Lung (tissue), 11 donors: ENCODE measurements at regions not wholly inside any gene's neighbourhood (a gene's known extent, or its start where the extent isn't known, plus 50 kb on each side); places are given as distances from the start of the nearest gene placed in this dataset.

Experiments used
- ATAC-seq: fragments of 200-7000 bp; cut with Tn5 transposase; one replicate; pipeline ENCODE4 v1.9.1; 2020; ENCODE audit warnings: moderate number of reproducible peaks; ENCODE audit not compliant: insufficient read depth, low FRiP score
- DNase-seq, 3 donors: peaks; one replicate each; pipeline ENCODE4 v3.0.0-alpha.2; 2013 to 2017
- H3K27ac ChIP-seq, 2 donors: one replicate each; pipeline ENCODE4 v1.5.1; 2013; ENCODE audit warnings: mild to moderate bottlenecking in 2 of 2, moderate library complexity in 2 of 2, control low read depth in 1 of 2, inconsistent platforms in 1 of 2, low read depth in 1 of 2, low read length in 1 of 2
- H3K27me3 ChIP-seq, 3 donors: one replicate each; pipeline ENCODE4 v1.5.1; 2013; ENCODE audit warnings: low read length in 2 of 3; ENCODE audit not compliant: control insufficient read depth in 3 of 3, insufficient read depth in 3 of 3
- H3K36me3 ChIP-seq, 4 donors: one replicate each; pipeline ENCODE4 v1.5.1; 2013; ENCODE audit warnings: low read length in 4 of 4, mild to moderate bottlenecking in 1 of 4, moderate library complexity in 1 of 4; ENCODE audit not compliant: control insufficient read depth in 4 of 4, insufficient read depth in 4 of 4
- H3K4me1 ChIP-seq, 5 donors: one replicate each; pipeline ENCODE4 v1.5.1; 2013; ENCODE audit warnings: low read length in 5 of 5, mild to moderate bottlenecking in 2 of 5, moderate library complexity in 1 of 5; ENCODE audit not compliant: control insufficient read depth in 5 of 5, insufficient read depth in 5 of 5
- H3K4me3 ChIP-seq: one replicate; pipeline ENCODE4 v1.5.1; 2013; ENCODE audit warnings: mild to moderate bottlenecking, control low read depth, moderate library complexity
- H3K9ac ChIP-seq, 2 donors: one replicate each; pipeline ENCODE4 v1.5.1; 2013; ENCODE audit warnings: low read length in 2 of 2, control low read depth in 1 of 2; ENCODE audit not compliant: insufficient read depth in 1 of 2
- H3K9me3 ChIP-seq, 4 donors: one replicate each; pipeline ENCODE4 v1.5.1; 2013; ENCODE audit warnings: low read length in 3 of 4, mild to moderate bottlenecking in 1 of 4, moderate library complexity in 1 of 4; ENCODE audit not compliant: control insufficient read depth in 4 of 4, insufficient read depth in 3 of 4
- WGBS, 2 donors: extraction: QIAGEN DNeasy Blood & Tissue Kit; methylation state at CpG; one replicate each; pipeline ENCODE4 v1.1.7; 2013; 5-methylcytosine and 5-hydroxymethylcytosine counted together
- TF ChIP-seq, protein P1 (sequence below): IDR thresholded peaks from 2 replicates; pipeline ENCODE4 v1.5.1; 2012; ENCODE audit warnings: mild to moderate bottlenecking; ENCODE audit errors: control extremely low read depth, extremely low read depth
- donor health status: control.
- donor health status: control.
- donor health status: Bipolar disorder and iron deficiency.
- donor health status: healthy.
- donor health status: DM: yes; HTN: yes; CAD: no.

DNA sequence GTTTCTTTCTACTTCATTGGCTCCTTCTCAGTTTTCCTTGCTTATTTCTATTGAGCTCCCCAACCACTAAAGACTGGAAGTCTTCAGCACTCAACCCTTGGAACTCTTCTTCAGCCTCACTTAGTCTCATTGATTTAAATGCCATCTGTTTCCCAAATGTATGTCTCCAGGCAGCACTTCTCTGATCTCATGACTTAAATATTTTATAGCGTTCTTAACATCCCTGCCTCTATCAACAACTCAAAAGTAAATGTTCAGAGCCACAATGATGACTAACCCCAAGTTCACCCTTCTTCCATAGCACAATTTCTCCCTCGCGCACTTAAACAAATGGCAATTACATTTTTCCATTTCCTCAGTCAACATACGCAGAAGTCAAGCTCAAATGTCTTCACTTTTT is 1393.3 kb downstream of the ARAP2 start:
- Histone ChIP-seq H3K4me1 (no peaks in the 10 kb centered on the region), H3K36me3 (no peaks in the 10 kb centered on the region), H3K9me3 (peaks cover 0 to 4% (median 0%) of the 10 kb centered on the region in 4 donors), H3K9ac (no peak overlapping the region), H3K27me3 (no peaks in the 10 kb centered on the region), H3K4me3 (no peak overlapping the region), H3K27ac (no peak overlapping the region)
- peak in 1 of 3 donors; percentile 2 for DNase-seq
- TF ChIP-seq, protein P1, sequence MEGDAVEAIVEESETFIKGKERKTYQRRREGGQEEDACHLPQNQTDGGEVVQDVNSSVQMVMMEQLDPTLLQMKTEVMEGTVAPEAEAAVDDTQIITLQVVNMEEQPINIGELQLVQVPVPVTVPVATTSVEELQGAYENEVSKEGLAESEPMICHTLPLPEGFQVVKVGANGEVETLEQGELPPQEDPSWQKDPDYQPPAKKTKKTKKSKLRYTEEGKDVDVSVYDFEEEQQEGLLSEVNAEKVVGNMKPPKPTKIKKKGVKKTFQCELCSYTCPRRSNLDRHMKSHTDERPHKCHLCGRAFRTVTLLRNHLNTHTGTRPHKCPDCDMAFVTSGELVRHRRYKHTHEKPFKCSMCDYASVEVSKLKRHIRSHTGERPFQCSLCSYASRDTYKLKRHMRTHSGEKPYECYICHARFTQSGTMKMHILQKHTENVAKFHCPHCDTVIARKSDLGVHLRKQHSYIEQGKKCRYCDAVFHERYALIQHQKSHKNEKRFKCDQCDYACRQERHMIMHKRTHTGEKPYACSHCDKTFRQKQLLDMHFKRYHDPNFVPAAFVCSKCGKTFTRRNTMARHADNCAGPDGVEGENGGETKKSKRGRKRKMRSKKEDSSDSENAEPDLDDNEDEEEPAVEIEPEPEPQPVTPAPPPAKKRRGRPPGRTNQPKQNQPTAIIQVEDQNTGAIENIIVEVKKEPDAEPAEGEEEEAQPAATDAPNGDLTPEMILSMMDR: no peak
- ATAC-seq: no peak
- 61 to 64% methylated on average over 4 of the region's 4 CpGs for WGBS, 2 donors

DNA sequence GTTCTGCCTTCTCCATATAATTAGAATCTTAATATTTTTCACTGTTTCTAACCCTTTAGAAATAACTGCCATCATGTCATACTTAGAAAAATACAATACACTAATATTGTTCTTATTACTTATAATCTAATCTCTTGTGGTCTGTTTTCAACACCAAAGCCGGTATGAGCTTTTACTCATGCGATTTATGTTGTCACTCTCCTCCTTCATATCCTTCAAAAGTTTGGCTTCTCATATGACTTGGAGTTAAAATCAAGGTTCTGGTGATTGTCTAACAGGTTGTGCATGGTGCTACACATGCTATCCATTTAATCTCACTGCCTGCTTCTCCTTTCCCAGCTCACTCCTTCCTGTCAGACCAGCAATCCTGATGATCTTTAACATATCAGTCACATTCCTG is 1392.9 kb downstream of the ARAP2 start:
- WGBS, 2 donors: 88 to 89% methylated on average over 2 of the region's 2 CpGs
- Histone ChIP-seq H3K9ac (no peak overlapping the region), H3K36me3 (no peaks in the 10 kb centered on the region), H3K27me3 (no peaks in the 10 kb centered on the region), H3K4me3 (no peak overlapping the region), H3K27ac (no peak overlapping the region), H3K9me3 (peaks cover 0 to 4% (median 0%) of the 10 kb centered on the region in 4 donors), H3K4me1 (no peaks in the 10 kb centered on the region)
- no peak for DNase-seq
- no peak for ATAC-seq
- TF ChIP-seq, protein P1: no peak

DNA sequence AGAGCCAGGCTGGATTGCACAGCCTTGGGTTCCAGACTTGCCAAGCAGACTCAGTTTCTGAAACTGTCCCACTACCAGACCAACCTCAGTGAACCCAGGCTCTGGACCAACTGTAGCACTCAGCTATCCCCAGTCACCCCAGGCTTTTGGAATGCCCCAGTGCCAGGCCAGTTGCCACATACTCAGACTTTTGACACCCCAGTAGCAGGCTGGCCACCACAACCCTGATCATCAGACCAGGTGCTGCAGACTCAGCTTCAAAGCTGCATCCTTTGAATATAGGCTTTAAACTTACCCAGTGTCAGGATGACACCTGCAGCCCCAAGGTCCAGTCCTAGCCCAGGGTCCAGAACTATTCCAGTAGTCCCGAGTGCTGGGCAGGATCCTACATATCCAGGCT is 1389.9 kb downstream of the ARAP2 start:
- Histone ChIP-seq H3K9ac (no peak overlapping the region), H3K27me3 (no peaks in the 10 kb centered on the region), H3K4me1 (no peaks in the 10 kb centered on the region), H3K27ac (no peak overlapping the region), H3K36me3 (no peaks in the 10 kb centered on the region), H3K9me3 (peaks cover 0 to 4% (median 0%) of the 10 kb centered on the region in 4 donors), H3K4me3 (no peak overlapping the region)
- DNase-seq (no peak), ATAC-seq (no peak)
- 76 to 83% methylated on average over 1 of the region's 1 CpG for WGBS, 2 donors
- TF ChIP-seq, protein P1: no peak

DNA sequence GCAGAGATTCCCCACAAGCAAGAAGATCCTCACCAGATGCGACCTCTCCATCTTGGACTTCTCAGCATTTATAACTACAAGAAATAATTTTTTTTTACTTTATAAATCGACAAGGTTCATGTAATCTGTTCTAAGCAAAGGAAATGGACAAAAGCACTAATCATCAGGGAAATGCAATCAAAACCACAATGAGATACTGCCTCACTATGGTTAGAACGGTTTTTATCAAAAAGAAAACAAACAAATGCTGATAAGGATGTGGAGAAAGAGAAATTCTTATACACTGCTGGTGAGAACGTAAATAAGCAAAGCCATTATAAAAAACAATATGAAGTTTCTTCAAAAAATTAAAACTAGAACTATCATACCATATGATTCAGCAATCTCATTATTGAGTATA is 1382.6 kb downstream of the ARAP2 start:
- ATAC-seq (no peak), DNase-seq (no peak)
- H3K27me3 ChIP-seq: no peaks in the 10 kb centered on the region
- no peak overlapping the region for H3K27ac ChIP-seq
- no peak overlapping the region for H3K9ac ChIP-seq
- H3K4me1 ChIP-seq: no peaks in the 10 kb centered on the region
- H3K36me3 ChIP-seq: no peaks in the 10 kb centered on the region
- TF ChIP-seq, protein P1: no peak
- WGBS, 2 donors: 40 to 49% methylated on average over 4 of the region's 4 CpGs
- no peak overlapping the region for H3K4me3 ChIP-seq
- no peaks in the 10 kb centered on the region for H3K9me3 ChIP-seq
